Activated T-helper 17 cell treated with anti-CD3 and anti-CD28 coated beads, Interleukin-2, amount 50 U/mL, for 72 hours (primary cell): ENCODE measurements at regions not wholly inside any gene's neighbourhood (a gene's known extent, or its start where the extent isn't known, plus 50 kb on each side); places are given as distances from the start of the nearest gene placed in this dataset.
"Not testable (repeated sequence)": the region's sequence is repeated elsewhere in the genome, so short reads cannot be mapped to it uniquely, and the experiment has no call there.

Source experiments
- ATAC-seq: fragments of 150-1000 bp; cut with Tn5 transposase; replicated peaks from 2 replicates; pipeline ENCODE4 v1.10.0; 2021; ENCODE audit warnings: mild to moderate bottlenecking, moderate library complexity
- H3K27ac Mint-ChIP-seq: one replicate; pipeline ENCODE4 v1.8.0; 2022; ENCODE audit warnings: mixed read lengths
- H3K27me3 Mint-ChIP-seq: one replicate; pipeline ENCODE4 v1.8.0; 2022; ENCODE audit warnings: mixed read lengths
- H3K36me3 Mint-ChIP-seq: one replicate; pipeline ENCODE4 v1.8.0; 2022; ENCODE audit warnings: low read depth, mild to moderate bottlenecking, mixed read lengths
- H3K4me1 Mint-ChIP-seq: one replicate; pipeline ENCODE4 v1.8.0; 2022; ENCODE audit warnings: mixed read lengths
- H3K4me3 Mint-ChIP-seq: one replicate; pipeline ENCODE4 v1.8.0; 2022; ENCODE audit warnings: mild to moderate bottlenecking, mixed read lengths
- H3K9me3 Mint-ChIP-seq: one replicate; pipeline ENCODE4 v1.8.0; 2022; ENCODE audit warnings: mixed read lengths

- Mint-ChIP-seq H3K9me3 (no peaks in the 10 kb centered on the region), H3K27me3 (peaks cover 19% of the 10 kb centered on the region), H3K4me1 (no peaks in the 10 kb centered on the region), H3K27ac (no peak overlapping the region), H3K36me3 (no peaks in the 10 kb centered on the region), H3K4me3 (no peak overlapping the region)
- ATAC-seq = no peak
Measured at GRCh38 chr20:4320291-4320690, 71.2 kb upstream of the ADRA1D start.

GRCh38 chr20:4318891-4319290 is 69.8 kb upstream of the ADRA1D start:
- ATAC-seq = no peak
- H3K9me3 Mint-ChIP-seq = no peaks in the 10 kb centered on the region
- H3K27ac Mint-ChIP-seq = no peak overlapping the region
- H3K4me1 Mint-ChIP-seq = no peaks in the 10 kb centered on the region
- peaks cover 15% of the 10 kb centered on the region for H3K27me3 Mint-ChIP-seq
- H3K4me3 Mint-ChIP-seq = no peak overlapping the region
- H3K36me3 Mint-ChIP-seq = no peaks in the 10 kb centered on the region

GRCh38 chr20:4310616-4311015 is 61.5 kb upstream of the ADRA1D start:
- Mint-ChIP-seq H3K27me3 (peaks cover 18% of the 10 kb centered on the region), H3K9me3 (peaks cover 12% of the 10 kb centered on the region)
- H3K36me3 Mint-ChIP-seq, H3K27ac Mint-ChIP-seq, H3K4me1 Mint-ChIP-seq, H3K4me3 Mint-ChIP-seq, ATAC-seq: not testable (repeated sequence)

GRCh38 chr20:4306206-4306605 is 57.1 kb upstream of the ADRA1D start:
- H3K27me3 Mint-ChIP-seq = peaks cover 21% of the 10 kb centered on the region
- H3K27ac Mint-ChIP-seq = no peak overlapping the region
- no peaks in the 10 kb centered on the region for H3K4me1 Mint-ChIP-seq
- no peaks in the 10 kb centered on the region for H3K36me3 Mint-ChIP-seq
- peaks cover 5% of the 10 kb centered on the region for H3K9me3 Mint-ChIP-seq
- H3K4me3 Mint-ChIP-seq = no peak overlapping the region
- ATAC-seq = no peak

- peaks cover 23% of the 10 kb centered on the region for H3K27me3 Mint-ChIP-seq
- ATAC-seq = no peak
- no peak overlapping the region for H3K4me3 Mint-ChIP-seq
- H3K36me3 Mint-ChIP-seq = no peaks in the 10 kb centered on the region
- no peaks in the 10 kb centered on the region for H3K9me3 Mint-ChIP-seq
- no peak overlapping the region for H3K27ac Mint-ChIP-seq
- H3K4me1 Mint-ChIP-seq = no peaks in the 10 kb centered on the region
Measured at GRCh38 chr20:4305091-4305490, 56.0 kb upstream of the ADRA1D start.

GRCh38 chr20:4304601-4305000 is 55.5 kb upstream of the ADRA1D start:
- H3K27ac Mint-ChIP-seq = no peak overlapping the region
- H3K27me3 Mint-ChIP-seq = peaks cover 26% of the 10 kb centered on the region
- no peak overlapping the region for H3K4me3 Mint-ChIP-seq
- no peaks in the 10 kb centered on the region for H3K36me3 Mint-ChIP-seq
- no peak for ATAC-seq
- H3K4me1 Mint-ChIP-seq = no peaks in the 10 kb centered on the region
- no peaks in the 10 kb centered on the region for H3K9me3 Mint-ChIP-seq

- Mint-ChIP-seq H3K9me3 (no peaks in the 10 kb centered on the region), H3K27me3 (peaks cover 35% of the 10 kb centered on the region), H3K4me3 (no peak overlapping the region), H3K36me3 (no peaks in the 10 kb centered on the region), H3K27ac (no peak overlapping the region), H3K4me1 (no peaks in the 10 kb centered on the region)
- ATAC-seq = no peak
Measured at GRCh38 chr20:4303136-4303535, 54.0 kb upstream of the ADRA1D start.

- no peaks in the 10 kb centered on the region for H3K36me3 Mint-ChIP-seq
Measured at GRCh38 chr20:4300921-4301320, 51.8 kb upstream of the ADRA1D start.

GRCh38 chr20:4300401-4300800 is 51.3 kb upstream of the ADRA1D start:
- ATAC-seq = no peak

More at GRCh38 chr20:4300921-4301320, 51.8 kb upstream of the ADRA1D start:
- Mint-ChIP-seq H3K27me3 (peaks cover 52% of the 10 kb centered on the region), H3K27ac (no peak overlapping the region), H3K4me3 (no peak overlapping the region), H3K9me3 (no peaks in the 10 kb centered on the region), H3K4me1 (no peaks in the 10 kb centered on the region)
- ATAC-seq = no peak

GRCh38 chr20:4299773-4300172 is 50.7 kb upstream of the ADRA1D start:
- no peaks in the 10 kb centered on the region for H3K4me1 Mint-ChIP-seq
- H3K4me3 Mint-ChIP-seq = no peak overlapping the region
- H3K36me3 Mint-ChIP-seq = no peaks in the 10 kb centered on the region
- ATAC-seq = no peak
- H3K27ac Mint-ChIP-seq = no peak overlapping the region
- no peaks in the 10 kb centered on the region for H3K9me3 Mint-ChIP-seq
- H3K27me3 Mint-ChIP-seq = peaks cover 63% of the 10 kb centered on the region

More at GRCh38 chr20:4300401-4300800, 51.3 kb upstream of the ADRA1D start:
- Mint-ChIP-seq H3K9me3 (no peaks in the 10 kb centered on the region), H3K36me3 (no peaks in the 10 kb centered on the region), H3K4me3 (no peak overlapping the region), H3K27ac (no peak overlapping the region), H3K27me3 (peaks cover 58% of the 10 kb centered on the region), H3K4me1 (no peaks in the 10 kb centered on the region)

- H3K9me3 Mint-ChIP-seq = no peaks in the 10 kb centered on the region
- H3K4me1 Mint-ChIP-seq = no peaks in the 10 kb centered on the region
- no peak for ATAC-seq
- H3K27me3 Mint-ChIP-seq = peaks cover 63% of the 10 kb centered on the region
- no peak overlapping the region for H3K4me3 Mint-ChIP-seq
- no peaks in the 10 kb centered on the region for H3K36me3 Mint-ChIP-seq
- no peak overlapping the region for H3K27ac Mint-ChIP-seq
Measured at GRCh38 chr20:4299216-4299615, 50.1 kb upstream of the ADRA1D start.
